ENCODE measurements at regions not wholly inside any gene's neighbourhood (a gene's known extent, or its start where the extent isn't known, plus 50 kb on each side); places are given as distances from the start of the nearest gene placed in this dataset.

DNA sequence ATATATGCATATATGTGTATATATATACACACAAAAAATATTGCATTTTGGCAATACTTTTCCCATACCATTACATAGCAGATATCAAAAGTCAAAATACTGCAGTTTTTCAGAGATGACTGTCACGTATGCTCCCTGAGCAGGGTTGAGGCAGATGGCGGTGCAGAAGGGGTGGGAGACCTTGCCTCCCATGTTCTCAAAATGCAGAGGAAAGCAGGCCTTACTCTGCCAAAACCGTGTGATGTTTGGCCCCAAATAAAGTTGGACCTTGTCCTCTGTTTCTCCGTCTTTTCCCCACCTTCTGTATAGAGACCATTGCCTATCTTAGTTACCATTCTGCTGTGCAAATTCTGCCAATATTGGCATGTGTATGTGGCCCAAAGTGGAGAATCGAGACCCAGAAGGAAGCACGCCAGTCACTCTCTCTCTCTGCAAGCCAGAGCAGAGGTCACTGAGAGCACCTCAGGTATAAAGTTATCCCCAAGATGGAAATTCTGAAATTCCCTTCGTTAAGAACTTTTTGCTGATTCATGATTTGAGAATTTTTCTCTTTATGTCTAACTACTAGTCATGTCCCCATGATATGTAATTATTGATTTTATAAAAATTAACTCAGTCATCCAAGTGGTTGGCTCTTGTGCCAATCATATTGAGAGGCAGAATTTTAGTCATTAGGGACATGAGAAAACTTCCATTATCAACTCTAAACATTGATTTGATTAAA, 898.8 kb downstream of the EPHA4 start:
- DNase-seq, result no peak

- DNase-seq, result no peak
Observed at GRCh38 chr2:220674033-220674432, 898.1 kb downstream of the EPHA4 start.

- no peak for DNase-seq
Observed at GRCh38 chr2:220676695-220677094, 895.4 kb downstream of the EPHA4 start.

DNA sequence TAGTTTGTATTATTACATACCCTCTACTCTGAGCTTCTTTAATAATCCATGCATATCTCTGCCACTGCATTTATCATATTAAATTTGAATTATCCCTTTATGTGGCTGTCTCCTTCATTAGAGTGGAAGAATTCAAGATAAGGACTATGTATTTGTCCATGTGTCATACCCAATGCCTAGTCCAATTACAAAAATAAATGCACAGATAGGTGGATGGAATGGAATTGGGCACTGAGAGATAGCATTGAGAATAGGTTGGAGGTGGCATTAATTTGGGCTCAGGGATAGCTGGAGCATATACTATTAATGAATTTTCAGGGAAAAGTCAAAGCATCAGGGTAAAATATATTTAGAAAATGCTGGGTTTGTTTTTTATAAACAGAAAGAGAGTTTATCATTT, 893.2 kb downstream of the EPHA4 start:
- DNase-seq, result no peak

DNA sequence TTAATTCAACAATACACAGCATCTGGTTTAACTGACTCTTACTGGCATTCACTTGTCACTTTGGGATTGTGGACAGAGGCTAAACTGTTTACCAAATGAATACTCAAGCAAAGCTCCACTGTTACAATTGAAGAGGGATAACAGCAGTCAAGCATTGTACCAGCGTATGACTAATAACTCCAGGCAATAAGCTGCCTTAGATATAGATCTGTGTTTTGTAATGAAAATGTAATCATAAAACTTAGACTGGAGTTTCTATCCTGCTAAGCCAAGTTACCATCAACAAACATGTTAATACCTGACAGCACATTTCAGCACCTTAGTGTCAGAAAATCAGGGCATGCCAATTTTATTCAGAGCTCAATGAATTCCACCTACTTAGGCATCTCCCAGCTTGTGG, 889.5 kb downstream of the EPHA4 start:
- DNase-seq, result no peak

DNA sequence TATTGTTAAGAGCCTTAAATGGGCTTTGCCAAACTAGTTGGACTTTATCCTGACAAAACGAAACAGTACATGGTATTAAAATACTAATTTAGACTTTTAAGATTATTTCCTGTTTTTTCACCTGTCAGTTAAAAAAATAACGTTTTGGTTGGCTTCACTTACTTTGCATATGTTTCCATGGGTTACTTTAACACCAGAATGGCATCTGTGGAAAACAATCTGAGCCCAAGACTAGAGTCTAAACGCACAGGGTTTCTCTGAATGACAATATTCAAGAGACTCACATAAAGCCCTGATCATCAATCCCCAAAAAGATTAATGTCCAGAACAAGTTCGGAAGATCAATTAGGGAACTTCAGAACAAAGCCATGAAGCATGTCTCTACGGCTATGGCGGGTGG, 888.0 kb downstream of the EPHA4 start:
- no peak for DNase-seq

- DNase-seq, result peak; percentile 56
Observed at GRCh38 chr2:220687231-220687843, 884.8 kb downstream of the EPHA4 start.

GRCh38 chr2:220695397-220696279, 876.5 kb downstream of the EPHA4 start:
- no peak for DNase-seq

- no peak for DNase-seq
Observed at GRCh38 chr2:220696280-220696669, 875.8 kb downstream of the EPHA4 start.

DNA sequence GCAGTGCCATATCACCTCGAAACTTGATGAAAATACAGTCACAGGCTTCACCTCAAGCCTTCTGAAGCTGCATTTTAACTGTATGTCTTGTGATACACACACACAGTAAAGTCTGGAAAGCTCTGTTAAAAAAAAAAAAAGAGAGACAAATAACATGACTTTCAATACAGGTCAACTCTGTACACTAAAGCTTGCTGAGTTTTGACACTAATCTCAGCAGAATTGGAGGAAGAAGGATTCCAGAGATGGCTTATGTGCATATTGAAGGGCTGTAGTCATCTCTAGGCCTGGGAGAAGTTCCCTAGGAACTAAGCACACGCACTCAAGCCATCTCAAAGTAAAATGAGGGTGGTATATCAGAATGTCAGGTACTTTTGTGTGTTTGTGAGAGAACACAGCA, 875.1 kb downstream of the EPHA4 start:
- no peak for DNase-seq

- no peak for DNase-seq
Observed at GRCh38 chr2:220701115-220701514, 871.0 kb downstream of the EPHA4 start.

DNA sequence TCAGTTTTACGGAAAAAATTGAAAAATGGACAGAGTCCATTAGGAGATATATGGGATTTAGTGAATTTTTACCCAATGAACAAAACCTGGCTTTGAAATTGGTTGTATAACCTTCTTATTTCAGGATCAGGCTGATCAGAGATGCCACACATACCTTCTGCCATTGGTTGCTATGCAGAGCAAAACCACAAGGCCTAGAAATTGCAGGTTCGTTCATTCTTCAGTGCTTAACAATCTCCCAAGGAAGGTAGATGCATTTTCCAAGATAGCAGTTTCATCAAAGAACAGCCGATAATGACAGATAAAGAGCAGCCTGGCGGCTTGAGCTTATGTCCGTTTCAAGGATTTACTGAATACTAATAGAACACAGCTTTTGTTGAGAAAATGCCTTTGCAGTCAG, 868.8 kb downstream of the EPHA4 start:
- no peak for DNase-seq

DNA sequence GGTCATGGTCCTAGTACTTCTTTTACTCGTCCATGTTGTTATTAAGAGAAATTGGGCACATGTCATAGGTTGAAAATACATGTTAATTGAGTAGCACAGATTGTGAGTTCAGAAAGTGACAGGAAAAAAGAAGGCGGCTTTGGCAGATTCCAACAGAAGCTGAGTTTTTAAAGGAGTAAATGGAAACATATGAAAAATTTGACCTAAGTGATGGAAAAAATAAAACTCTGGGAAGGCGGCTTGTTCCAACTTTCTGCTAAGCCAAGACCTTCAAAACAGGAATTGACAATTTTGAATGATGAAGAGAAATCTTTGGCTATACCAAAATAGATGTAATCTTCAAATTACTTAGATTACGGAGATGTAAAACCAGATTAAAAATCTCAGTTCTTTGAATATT, 868.0 kb downstream of the EPHA4 start:
- DNase-seq, result no peak

DNA sequence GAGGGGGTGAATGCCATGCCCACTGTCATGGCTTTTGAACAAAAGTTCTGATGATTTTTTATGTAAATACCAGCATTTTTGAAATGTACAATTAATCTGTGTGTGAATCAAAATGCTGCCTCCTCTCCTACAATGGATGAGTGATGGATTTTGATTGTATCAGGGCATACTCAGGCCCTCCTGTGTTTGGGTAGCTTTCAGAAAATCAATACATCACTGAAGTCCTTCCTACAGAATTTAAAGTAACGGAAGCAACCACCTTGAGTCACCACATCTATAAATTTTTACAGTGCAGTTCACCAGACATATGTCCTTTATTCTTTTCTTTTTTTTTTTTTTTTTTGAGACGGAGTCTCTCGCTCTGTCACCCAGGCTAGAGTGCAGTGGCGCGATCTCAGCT, 867.3 kb downstream of the EPHA4 start:
- no peak for DNase-seq

DNA sequence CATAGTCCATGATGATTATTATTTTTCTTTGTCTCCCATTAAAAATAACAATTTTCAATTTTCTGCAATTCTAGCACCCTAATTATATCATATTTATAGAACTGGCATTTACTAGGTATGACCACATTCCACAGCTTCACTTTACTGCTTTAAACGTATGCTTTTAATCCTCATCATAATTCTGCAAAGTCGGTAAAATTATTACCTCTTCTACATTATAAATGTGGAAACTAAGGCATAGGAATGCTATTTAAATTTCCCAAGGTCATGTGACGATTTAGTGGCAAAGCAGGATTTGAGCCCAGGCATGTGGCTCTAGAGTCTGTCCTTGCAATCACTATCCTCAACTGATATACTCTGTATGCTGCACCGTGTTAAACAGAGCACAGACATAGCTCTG, 866.4 kb downstream of the EPHA4 start:
- no peak for DNase-seq

GRCh38 chr2:220707261-220707660, 864.8 kb downstream of the EPHA4 start:
- no peak for DNase-seq

DNA sequence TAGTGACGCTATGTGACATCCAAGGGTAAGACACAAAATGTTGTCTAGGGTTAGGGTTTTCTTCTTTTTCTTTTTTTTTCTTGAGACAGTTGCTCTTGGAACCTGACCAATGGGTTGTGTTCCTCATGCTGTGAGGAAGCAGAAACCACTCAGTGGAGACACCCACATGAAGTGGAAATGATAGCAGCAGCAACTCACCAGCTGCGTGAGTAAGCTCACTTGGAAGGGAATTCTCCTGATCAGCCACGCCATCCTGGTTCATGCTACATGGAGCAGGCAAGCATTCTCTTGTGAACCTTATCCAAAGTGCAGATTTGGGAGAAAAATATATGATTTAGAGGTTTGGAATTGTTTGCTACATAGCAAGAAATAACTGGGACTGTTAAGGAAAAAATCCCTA, 863.7 kb downstream of the EPHA4 start:
- no peak for DNase-seq

DNA sequence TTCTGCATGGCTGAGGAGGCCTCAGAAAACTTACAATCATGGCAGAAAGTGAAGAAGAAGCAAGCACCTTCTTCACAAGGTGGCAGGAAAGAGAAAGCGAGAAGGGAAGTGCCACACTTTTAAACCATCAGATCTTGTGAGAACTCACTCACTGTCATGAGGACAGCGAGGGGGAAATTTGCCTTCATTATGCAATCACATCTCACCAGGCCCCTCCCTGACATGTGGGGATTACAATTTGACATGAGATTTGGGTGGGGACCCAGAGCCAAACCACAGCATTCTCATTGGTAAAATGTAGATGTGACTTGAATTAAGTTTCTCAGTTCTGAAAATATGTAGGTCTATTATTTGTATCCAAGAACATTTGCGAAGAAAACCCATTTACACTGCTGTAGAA, 854.8 kb downstream of the EPHA4 start:
- no peak for DNase-seq

- DNase-seq, result no peak
Observed at GRCh38 chr2:220736778-220737177, 835.3 kb downstream of the EPHA4 start.

DNA sequence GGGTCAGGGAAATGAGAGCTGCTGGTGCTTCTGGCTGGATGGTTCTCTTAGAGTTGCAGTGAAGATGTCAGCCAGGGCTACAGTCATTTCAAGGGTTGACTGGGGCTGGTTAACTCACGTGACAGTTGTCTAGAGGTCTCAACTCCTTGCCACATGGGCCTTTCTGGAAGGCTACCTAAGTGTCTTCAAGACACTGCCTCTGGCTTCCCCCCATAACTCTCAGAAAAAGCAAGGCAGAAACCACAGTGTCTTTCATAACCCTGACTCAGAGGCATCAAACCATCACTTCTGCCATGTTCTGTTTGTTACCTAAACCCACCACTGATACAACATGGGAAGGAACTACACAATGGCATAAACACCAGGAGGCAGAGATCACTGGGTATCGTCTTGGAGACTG, 828.9 kb downstream of the EPHA4 start:
- no peak for DNase-seq

GRCh38 chr2:220744861-220745260, 827.2 kb downstream of the EPHA4 start:
- DNase-seq, result no peak

- no peak for DNase-seq
Observed at GRCh38 chr2:220745682-220746081, 826.4 kb downstream of the EPHA4 start.

DNA sequence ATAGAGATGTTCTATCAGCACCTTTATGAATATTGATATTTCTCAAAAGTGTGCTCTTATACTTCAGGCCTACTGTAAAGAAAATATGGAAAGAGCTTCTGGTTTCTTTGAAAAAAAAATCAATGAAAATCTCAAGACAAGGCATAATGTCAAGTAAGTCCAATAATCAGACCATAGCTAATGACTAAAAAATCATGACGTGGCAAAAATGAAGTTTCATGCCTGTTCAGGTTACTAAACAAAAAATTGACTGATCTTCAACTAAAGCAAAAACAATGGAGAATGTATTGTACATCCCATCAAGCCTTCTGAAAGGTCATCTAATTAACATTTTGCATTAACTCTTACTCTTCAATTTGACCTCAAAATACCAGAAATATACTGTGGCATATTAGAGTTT, 824.4 kb downstream of the EPHA4 start:
- no peak for DNase-seq

GRCh38 chr2:220748875-220749479, 823.1 kb downstream of the EPHA4 start:
- no peak for DNase-seq
